HAP-1 (cell line): ENCODE measurements at regions not wholly inside any gene's neighbourhood (a gene's known extent, or its start where the extent isn't known, plus 50 kb on each side); places are given as distances from the start of the nearest gene placed in this dataset.

Experiments
- DNase-seq, 2 experiments: peaks; one replicate each; pipeline ENCODE4 v3.0.0-alpha.2; 2016 to 2020; ENCODE audit warnings: low spot score in 2 of 2
- H3K27me3 ChIP-seq: fragments of 250-450 bp; sonication (Bioruptor Pico); 2 replicates; pipeline ENCODE4 v1.5.1; 2020; ENCODE audit warnings: low read depth, mild to moderate bottlenecking, moderate library complexity
- H3K36me3 ChIP-seq: fragments of 250-450 bp; sonication (Bioruptor Pico); replicated peaks from 2 replicates; pipeline ENCODE4 v1.5.1; 2020; ENCODE audit warnings: mild to moderate bottlenecking
- H3K4me1 ChIP-seq: fragments of 250-450 bp; sonication (Bioruptor Pico); 2 replicates; pipeline ENCODE4 v1.5.1; 2020; ENCODE audit warnings: mild to moderate bottlenecking
- H3K4me3 ChIP-seq: fragments of 250-450 bp; sonication (Bioruptor Pico); 2 replicates; pipeline ENCODE4 v1.5.1; 2020; ENCODE audit warnings: mild to moderate bottlenecking, moderate library complexity
- H3K9me3 ChIP-seq: fragments of 250-450 bp; sonication (Bioruptor Pico); 2 replicates; pipeline ENCODE4 v1.5.1; 2020; ENCODE audit warnings: mild to moderate bottlenecking, moderate library complexity
- in situ Hi-C: fragments of 300-500 bp; cut with MboI; formaldehyde crosslinking; loops from 3 replicates; pipeline ENCODE4 v1.14.3; 2020; ENCODE audit warnings: low sequenced_read_pairs, inconsistent platforms, mixed read lengths

DNA sequence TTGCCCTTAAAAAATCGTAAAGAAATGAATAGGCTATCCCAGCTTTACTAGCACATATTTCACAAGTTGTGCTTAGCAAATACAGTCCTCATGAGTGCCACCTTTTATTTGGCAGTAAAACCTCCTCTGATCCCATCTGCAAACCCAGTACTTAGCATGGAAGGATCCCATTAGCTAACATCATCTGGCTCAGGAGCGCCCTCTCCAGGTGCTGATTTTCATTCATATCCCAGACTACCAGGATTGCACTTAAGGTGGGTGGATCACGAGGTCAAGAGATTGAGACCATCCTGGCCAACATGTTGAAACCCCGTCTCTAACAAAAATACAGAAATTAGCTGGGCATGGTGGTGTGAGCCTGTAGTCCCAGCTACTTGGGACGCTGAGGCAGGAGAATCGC lies 76.1 kb upstream of the PAX6 start:
- H3K4me3 ChIP-seq: no peak overlapping the region
- in situ Hi-C loops: no loop called here
- H3K36me3 ChIP-seq: no peaks in the 10 kb centered on the region
- H3K27me3 ChIP-seq: peaks cover 37% of the 10 kb centered on the region
- no peaks in the 10 kb centered on the region for H3K4me1 ChIP-seq
- peak in 1 of 2 experiments; percentile 64 for DNase-seq
- 0 out of 2 replicates have a peak, but pooled peaks cover 3% of the 10 kb centered on the region for H3K9me3 ChIP-seq

GRCh38 chr11:31884080-31884479 lies 73.0 kb upstream of the PAX6 start:
- Histone ChIP-seq H3K27me3 (peaks cover 42% of the 10 kb centered on the region), H3K9me3 (no peaks in the 10 kb centered on the region), H3K4me1 (no peaks in the 10 kb centered on the region), H3K4me3 (no peak overlapping the region), H3K36me3 (no peaks in the 10 kb centered on the region)
- in situ Hi-C loops: no loop called here
- no peak for DNase-seq

- Histone ChIP-seq H3K36me3 (no peaks in the 10 kb centered on the region), H3K4me1 (no peaks in the 10 kb centered on the region), H3K4me3 (no peak overlapping the region), H3K27me3 (peaks cover 40% of the 10 kb centered on the region), H3K9me3 (no peaks in the 10 kb centered on the region)
- DNase-seq: no peak
- in situ Hi-C loops: no loop called here
These were observed 72.3 kb upstream of the PAX6 start for GRCh38 chr11:31883435-31883834.

DNA sequence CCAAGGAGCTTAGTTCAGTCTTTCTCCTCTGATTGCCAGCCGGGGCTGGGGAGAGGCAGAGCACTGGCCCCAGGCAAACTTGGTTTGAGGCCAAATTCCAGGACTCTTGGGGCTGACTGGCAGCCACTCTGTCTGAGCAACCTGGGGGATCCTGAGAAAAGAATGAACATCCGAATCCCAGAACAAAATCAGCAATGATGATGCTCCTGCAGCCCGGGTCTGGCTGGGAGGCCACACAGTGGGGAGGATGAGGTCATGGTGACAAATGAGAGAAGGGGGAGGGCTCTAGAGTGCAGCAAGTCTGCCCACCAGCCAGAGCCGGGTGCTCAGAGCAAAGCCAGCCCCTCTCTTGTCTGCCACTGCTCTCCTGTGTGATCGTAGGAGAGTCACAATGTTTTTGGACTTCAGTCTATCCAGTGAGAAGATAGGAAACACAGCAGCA lies 71.8 kb upstream of the PAX6 start:
- no peak for DNase-seq
- no peaks in the 10 kb centered on the region for H3K36me3 ChIP-seq
- H3K4me3 ChIP-seq: no peak overlapping the region
- H3K27me3 ChIP-seq: peaks cover 40% of the 10 kb centered on the region
- H3K9me3 ChIP-seq: no peaks in the 10 kb centered on the region
- H3K4me1 ChIP-seq: no peaks in the 10 kb centered on the region
- in situ Hi-C loops: no loop called here

DNA sequence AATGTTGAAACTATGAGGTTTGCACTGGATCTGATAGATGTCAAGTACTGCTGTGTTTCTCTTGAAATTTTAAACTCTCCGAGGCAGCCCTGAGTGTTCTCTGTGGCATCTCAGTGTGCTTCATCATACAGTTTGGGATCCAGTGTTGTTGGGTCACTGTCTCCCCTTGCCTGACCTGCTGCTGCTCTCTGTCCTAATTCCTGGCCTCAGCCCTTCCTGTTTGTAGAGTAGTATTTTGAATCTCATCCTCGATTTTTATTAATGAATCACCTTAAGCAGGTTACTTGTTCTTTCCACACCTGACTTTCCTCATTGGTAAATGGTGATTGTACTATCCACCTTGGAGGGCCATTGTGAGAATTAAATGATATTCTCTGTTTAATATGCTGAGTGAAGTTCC lies 70.7 kb upstream of the PAX6 start:
- no peak overlapping the region for H3K4me3 ChIP-seq
- in situ Hi-C loops: no loop called here
- no peaks in the 10 kb centered on the region for H3K4me1 ChIP-seq
- no peaks in the 10 kb centered on the region for H3K36me3 ChIP-seq
- peaks cover 41% of the 10 kb centered on the region for H3K27me3 ChIP-seq
- DNase-seq: no peak
- H3K9me3 ChIP-seq: no peaks in the 10 kb centered on the region

GRCh38 chr11:31879681-31880080 lies 68.6 kb upstream of the PAX6 start:
- no peak for DNase-seq
- H3K4me1 ChIP-seq: no peaks in the 10 kb centered on the region
- in situ Hi-C loops: loop anchor here (10.0 kb wide), 2 partner anchors 395 to 485 kb away; no protein-coding TSS in a partner anchor
- no peak overlapping the region for H3K4me3 ChIP-seq
- H3K9me3 ChIP-seq: no peaks in the 10 kb centered on the region
- no peaks in the 10 kb centered on the region for H3K36me3 ChIP-seq
- H3K27me3 ChIP-seq: peaks cover 39% of the 10 kb centered on the region

DNA sequence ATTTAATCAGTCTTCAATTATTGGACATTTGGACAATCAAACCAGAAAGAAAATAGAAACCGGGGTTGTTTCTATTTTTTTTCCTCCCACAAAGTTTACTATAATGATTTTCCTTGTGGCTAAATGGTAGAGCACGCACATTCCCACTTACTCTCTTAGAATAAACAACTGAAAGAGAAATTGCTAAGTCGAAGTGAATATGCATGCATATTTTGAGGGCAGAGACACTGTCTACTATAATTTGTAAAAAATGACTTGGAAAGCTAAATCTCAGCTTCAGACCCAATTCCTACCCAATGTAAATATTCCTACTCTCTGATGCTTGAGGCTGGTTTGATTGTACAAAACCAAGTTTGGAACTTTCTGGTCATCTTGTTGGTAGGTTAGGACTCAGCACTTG lies 66.7 kb upstream of the PAX6 start:
- H3K36me3 ChIP-seq: no peaks in the 10 kb centered on the region
- H3K9me3 ChIP-seq: no peaks in the 10 kb centered on the region
- in situ Hi-C loops: loop anchor here (10.0 kb wide), 2 partner anchors 393 to 483 kb away; no protein-coding TSS in a partner anchor
- peaks cover 38% of the 10 kb centered on the region for H3K27me3 ChIP-seq
- DNase-seq: no peak
- no peak overlapping the region for H3K4me3 ChIP-seq
- no peaks in the 10 kb centered on the region for H3K4me1 ChIP-seq

GRCh38 chr11:31877083-31877482 lies 66.0 kb upstream of the PAX6 start:
- in situ Hi-C loops: loop anchor here (10.0 kb wide), 2 partner anchors 392 to 482 kb away; no protein-coding TSS in a partner anchor
- H3K4me1 ChIP-seq: no peaks in the 10 kb centered on the region
- peaks cover 40% of the 10 kb centered on the region for H3K27me3 ChIP-seq
- no peaks in the 10 kb centered on the region for H3K9me3 ChIP-seq
- DNase-seq: peak in 1 of 2 experiments; percentile 30
- no peak overlapping the region for H3K4me3 ChIP-seq
- H3K36me3 ChIP-seq: no peaks in the 10 kb centered on the region

GRCh38 chr11:31875866-31876560 lies 64.9 kb upstream of the PAX6 start:
- DNase-seq: no peak
- Histone ChIP-seq H3K36me3 (no peaks in the 10 kb centered on the region), H3K4me3 (no peak overlapping the region), H3K4me1 (no peaks in the 10 kb centered on the region), H3K27me3 (peaks cover 44% of the 10 kb centered on the region), H3K9me3 (no peaks in the 10 kb centered on the region)
- in situ Hi-C loops: loop anchor here (10.0 kb wide), 2 partner anchors 391 to 481 kb away; no protein-coding TSS in a partner anchor

DNA sequence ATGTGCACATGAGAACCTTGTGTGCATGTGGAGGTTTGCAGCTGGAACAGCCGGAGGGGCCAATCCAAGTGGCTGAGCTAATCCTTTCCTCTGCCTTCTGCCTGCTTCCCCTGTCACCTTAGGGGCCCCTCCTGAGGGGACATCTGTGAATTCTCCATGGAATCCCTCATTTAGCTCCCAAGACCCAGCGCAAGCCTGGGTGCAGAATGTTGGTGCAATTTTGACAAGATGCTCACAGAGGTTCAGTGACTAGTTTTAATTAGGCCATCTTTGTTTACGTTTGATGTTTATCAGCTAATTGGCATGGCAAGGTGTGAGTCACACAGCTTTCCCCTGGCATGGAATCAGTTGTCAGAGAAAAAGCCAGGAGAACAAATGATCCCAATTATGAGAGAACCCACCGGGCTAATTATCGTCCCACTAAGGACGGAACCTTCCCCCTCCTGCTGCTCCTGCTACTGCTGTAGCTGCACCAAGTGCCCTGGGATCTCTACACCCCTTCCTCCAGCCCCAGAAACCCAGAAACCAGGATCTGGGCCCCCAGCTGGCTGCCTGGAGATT lies 63.6 kb upstream of the PAX6 start:
- no peak for DNase-seq
- Histone ChIP-seq H3K27me3 (peaks cover 42% of the 10 kb centered on the region), H3K36me3 (no peaks in the 10 kb centered on the region), H3K4me3 (no peak overlapping the region), H3K4me1 (no peaks in the 10 kb centered on the region; the same call in 1 of the 2 replicates), H3K9me3 (no peaks in the 10 kb centered on the region)
- in situ Hi-C loops: loop anchor here (10.0 to 25.0 kb wide), 3 partner anchors 237 to 480 kb away; no protein-coding TSS in a partner anchor

- Histone ChIP-seq H3K27me3 (peaks cover 41% of the 10 kb centered on the region), H3K36me3 (no peaks in the 10 kb centered on the region), H3K9me3 (no peaks in the 10 kb centered on the region), H3K4me1 (no peaks in the 10 kb centered on the region; the same call in 1 of the 2 replicates), H3K4me3 (no peak overlapping the region)
- no peak for DNase-seq
- in situ Hi-C loops: loop anchor here (10.0 to 25.0 kb wide), 3 partner anchors 236 to 478 kb away; no protein-coding TSS in a partner anchor
These were observed 62.0 kb upstream of the PAX6 start for GRCh38 chr11:31873124-31873523.

GRCh38 chr11:31872076-31872443 lies 60.9 kb upstream of the PAX6 start:
- no peak for DNase-seq
- H3K36me3 ChIP-seq: no peaks in the 10 kb centered on the region
- H3K4me1 ChIP-seq: no peaks in the 10 kb centered on the region; the same call in 1 of the 2 replicates
- no peaks in the 10 kb centered on the region for H3K9me3 ChIP-seq
- H3K27me3 ChIP-seq: peaks cover 34% of the 10 kb centered on the region
- in situ Hi-C loops: loop anchor here (10.0 to 25.0 kb wide), 3 partner anchors 235 to 477 kb away; no protein-coding TSS in a partner anchor
- H3K4me3 ChIP-seq: no peak overlapping the region

DNA sequence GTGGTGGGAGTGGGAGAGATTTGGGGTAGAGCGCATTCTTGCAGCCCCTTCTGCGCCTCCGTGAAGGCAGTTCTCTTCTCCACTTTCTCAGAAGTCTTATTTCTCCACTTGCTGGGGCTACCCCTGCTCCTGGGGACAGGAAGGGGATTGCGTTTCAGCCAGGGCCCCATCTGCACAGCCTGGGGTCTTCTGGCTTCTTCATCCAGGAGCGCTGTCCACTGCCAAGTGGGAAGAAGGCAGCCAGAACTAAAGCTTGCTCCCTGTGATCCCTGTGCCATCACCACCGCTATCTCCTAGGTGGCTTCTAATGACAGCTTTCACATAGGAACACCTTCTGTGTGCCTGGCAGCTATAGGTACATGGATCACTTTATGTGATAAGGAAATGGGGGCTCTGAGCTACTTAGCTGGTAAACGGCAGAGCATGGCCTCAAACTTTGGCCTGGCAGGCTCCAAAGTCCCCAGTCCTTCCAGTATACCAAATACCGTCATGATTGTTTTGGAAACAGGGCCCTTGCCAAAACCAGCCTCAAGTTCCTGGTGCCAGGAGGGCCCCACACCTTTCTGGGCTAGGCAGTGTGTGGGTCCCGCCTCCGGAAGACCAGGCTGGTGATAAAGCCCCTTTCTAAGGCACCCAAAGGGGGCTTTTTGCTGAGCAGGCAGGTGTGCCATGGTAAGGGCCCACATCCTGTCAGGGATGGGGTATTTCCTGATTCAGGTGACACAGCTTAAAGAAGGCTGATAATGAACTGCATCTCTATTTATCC lies 60.4 kb upstream of the PAX6 start:
- Histone ChIP-seq H3K9me3 (no peaks in the 10 kb centered on the region), H3K4me1 (no peaks in the 10 kb centered on the region; the same call in 1 of the 2 replicates), H3K27me3 (peaks cover 31% of the 10 kb centered on the region), H3K36me3 (no peaks in the 10 kb centered on the region), H3K4me3 (no peak overlapping the region)
- no peak for DNase-seq
- in situ Hi-C loops: loop anchor here (10.0 to 25.0 kb wide), 3 partner anchors 234 to 477 kb away; no protein-coding TSS in a partner anchor
